HUES48 (cell line): ENCODE measurements at regions not wholly inside any gene's neighbourhood (a gene's known extent, or its start where the extent isn't known, plus 50 kb on each side); places are given as distances from the start of the nearest gene placed in this dataset.

Experiments used
- H3K27ac ChIP-seq: one replicate; pipeline ENCODE4 v1.7.0; 2013; ENCODE audit warnings: low read depth, low read length, inconsistent platforms
- H3K27me3 ChIP-seq: 2 replicates; pipeline ENCODE4 v1.6.1; 2013; ENCODE audit warnings: mild to moderate bottlenecking, low read length; ENCODE audit not compliant: control insufficient read depth, insufficient read depth
- H3K36me3 ChIP-seq: 2 replicates; pipeline ENCODE4 v1.6.1; 2013; ENCODE audit warnings: low read length; ENCODE audit not compliant: control insufficient read depth, insufficient read depth
- H3K4me1 ChIP-seq: 2 replicates; pipeline ENCODE4 v1.6.1; 2013; ENCODE audit warnings: mild to moderate bottlenecking, low read length; ENCODE audit not compliant: control insufficient read depth, insufficient read depth
- H3K4me3 ChIP-seq: 2 replicates; pipeline ENCODE4 v1.5.1; 2013; ENCODE audit warnings: mild to moderate bottlenecking, low read depth, low read length
- H3K9ac ChIP-seq: 2 replicates; pipeline ENCODE4 v1.6.1; 2013; ENCODE audit warnings: mild to moderate bottlenecking, low read depth, low read length, moderate library complexity
- H3K9me3 ChIP-seq: 2 replicates; pipeline ENCODE4 v1.6.1; 2013; ENCODE audit warnings: low read length; ENCODE audit not compliant: control insufficient read depth, insufficient read depth

DNA sequence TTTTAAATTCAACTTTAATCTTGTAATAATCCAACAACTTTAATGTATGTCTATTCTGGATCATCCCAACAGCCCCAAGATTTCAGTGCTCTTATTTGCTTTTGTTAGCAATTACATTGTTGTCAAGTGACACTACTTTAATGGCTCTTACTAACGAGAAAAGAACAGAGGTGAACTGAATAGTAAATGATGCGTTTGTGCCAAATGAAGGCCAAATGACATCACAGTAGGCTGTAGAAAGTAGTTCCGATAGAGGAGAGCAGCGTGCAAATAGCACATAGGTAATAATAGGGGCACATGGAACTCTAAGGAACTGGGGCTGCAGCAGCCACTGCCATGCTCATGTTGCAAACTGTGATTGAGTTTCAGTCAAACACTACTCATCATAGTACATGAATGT, 301.9 kb downstream of the LMX1A start:
- H3K27me3 ChIP-seq, result no peaks in the 10 kb centered on the region

DNA sequence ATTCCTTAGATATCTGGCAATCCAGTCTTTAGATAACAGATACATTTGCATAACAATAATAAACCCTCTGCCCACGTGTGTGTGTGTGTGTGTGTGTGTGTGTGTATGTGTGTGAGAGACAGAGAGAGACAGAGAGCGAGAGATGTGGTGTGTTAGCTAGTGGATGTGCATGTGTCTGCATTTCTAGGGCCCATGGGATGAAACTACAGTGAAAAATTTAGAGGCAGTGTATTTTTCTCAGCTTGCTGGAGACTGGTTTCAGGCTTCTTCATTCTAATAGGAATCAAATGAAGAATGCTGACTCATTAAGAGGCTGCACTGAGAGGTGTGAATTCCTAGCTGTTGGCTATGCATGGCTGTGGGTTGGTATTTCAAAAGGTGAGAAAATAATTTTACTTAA, 303.2 kb downstream of the LMX1A start:
- no peaks in the 10 kb centered on the region for H3K27me3 ChIP-seq
- no peaks in the 10 kb centered on the region for H3K36me3 ChIP-seq
- no peak overlapping the region for H3K4me3 ChIP-seq
- peaks cover 13% of the 10 kb centered on the region for H3K4me1 ChIP-seq
- no peaks in the 10 kb centered on the region for H3K9me3 ChIP-seq
- no peak overlapping the region for H3K9ac ChIP-seq
- H3K27ac ChIP-seq, result peak overlapping the region; percentile 68

More for the DNA sequence above, 301.9 kb downstream of the LMX1A start:
- Histone ChIP-seq H3K36me3 (no peaks in the 10 kb centered on the region), H3K9me3 (no peaks in the 10 kb centered on the region), H3K27ac (no peak overlapping the region), H3K4me3 (no peak overlapping the region), H3K4me1 (peaks cover 13% of the 10 kb centered on the region), H3K9ac (no peak overlapping the region)

DNA sequence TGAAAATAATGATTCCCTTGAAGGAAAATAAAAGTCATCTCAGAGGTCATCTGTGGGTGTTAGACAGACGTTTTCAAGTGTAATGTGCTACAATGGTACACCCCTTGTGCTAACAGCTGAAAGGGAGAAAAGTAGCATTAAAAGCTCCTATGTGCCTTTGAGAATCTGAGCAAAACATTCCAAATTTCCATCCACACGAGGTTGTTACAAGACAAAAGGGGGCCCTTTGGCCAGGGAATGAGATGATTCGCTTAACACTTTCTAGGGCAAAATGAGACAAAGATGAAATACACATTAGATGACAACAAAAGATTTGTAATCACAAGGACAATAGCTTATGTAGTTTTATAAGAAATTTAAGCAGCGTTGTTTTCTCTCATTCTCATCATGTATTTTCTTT, 303.6 kb downstream of the LMX1A start:
- Histone ChIP-seq H3K36me3 (no peaks in the 10 kb centered on the region), H3K27ac (peak overlapping the region; percentile 68), H3K9ac (no peak overlapping the region), H3K4me3 (no peak overlapping the region), H3K4me1 (peaks cover 18% of the 10 kb centered on the region), H3K27me3 (no peaks in the 10 kb centered on the region), H3K9me3 (no peaks in the 10 kb centered on the region)

DNA sequence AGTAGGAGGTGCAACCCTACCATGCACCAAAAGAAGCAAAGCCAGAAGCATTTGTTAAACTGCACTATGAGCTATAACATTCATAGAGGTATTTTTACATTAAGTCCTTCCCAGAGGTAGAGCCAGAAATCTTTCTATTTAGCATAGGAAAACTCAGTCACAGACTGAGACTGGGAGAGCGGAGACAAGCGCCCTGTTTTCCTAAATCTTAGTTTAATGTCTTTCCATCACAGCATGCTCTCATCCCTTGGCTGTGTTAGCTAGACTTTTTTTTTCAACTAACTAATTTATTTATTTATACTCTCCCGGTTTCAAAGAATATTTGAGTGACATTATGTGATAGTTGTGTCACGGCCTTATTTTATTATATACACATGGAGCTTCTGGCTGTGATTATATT, 304.1 kb downstream of the LMX1A start:
- no peaks in the 10 kb centered on the region for H3K27me3 ChIP-seq

DNA sequence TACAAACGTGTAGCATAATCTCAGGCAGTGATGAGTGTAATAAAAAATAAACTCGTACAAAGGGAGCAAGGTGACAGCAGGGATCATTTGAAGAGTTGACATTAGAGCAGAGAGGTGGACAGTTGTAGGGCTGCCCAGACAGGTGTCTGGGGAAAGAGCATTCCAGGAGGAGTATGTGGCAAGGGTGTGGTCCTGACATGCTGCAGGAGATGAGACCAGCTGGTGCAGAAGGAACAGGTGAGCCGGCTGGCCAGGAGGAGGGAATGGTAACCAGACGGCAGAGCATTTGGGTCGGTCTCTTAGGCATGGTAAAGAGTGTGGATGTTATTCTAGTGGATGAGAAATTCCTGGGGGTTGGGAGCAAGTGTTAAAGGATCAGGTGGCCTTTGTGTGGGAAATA, 306.3 kb downstream of the LMX1A start:
- Histone ChIP-seq H3K9me3 (no peaks in the 10 kb centered on the region), H3K27me3 (no peaks in the 10 kb centered on the region), H3K4me1 (peaks cover 25% of the 10 kb centered on the region), H3K9ac (no peak overlapping the region), H3K4me3 (no peak overlapping the region), H3K27ac (no peak overlapping the region), H3K36me3 (no peaks in the 10 kb centered on the region)

More for the DNA sequence above, 304.1 kb downstream of the LMX1A start:
- no peak overlapping the region for H3K9ac ChIP-seq
- no peaks in the 10 kb centered on the region for H3K36me3 ChIP-seq
- H3K9me3 ChIP-seq, result no peaks in the 10 kb centered on the region
- no peak overlapping the region for H3K27ac ChIP-seq
- no peak overlapping the region for H3K4me3 ChIP-seq
- H3K4me1 ChIP-seq, result peaks cover 22% of the 10 kb centered on the region

DNA sequence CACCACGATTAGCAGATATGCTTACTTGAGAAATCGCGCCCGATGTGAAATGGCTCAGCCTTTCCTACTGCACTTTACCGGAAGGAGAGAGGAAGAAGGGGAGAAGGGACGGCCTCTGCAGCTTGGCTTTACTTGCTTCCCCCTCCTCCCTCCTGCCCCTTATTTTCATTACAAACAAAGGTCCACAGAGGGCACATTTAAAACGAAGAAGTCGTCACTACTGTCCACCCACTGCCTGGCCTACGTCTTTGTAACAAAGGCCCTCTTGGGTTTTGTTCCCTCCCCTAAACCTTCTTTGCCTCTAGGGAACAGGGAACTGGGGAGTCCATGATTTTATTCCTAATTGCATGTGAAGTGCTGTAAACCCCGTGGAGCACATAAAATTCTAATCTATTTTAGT, 308.5 kb downstream of the LMX1A start:
- no peaks in the 10 kb centered on the region for H3K27me3 ChIP-seq
- H3K9me3 ChIP-seq, result no peaks in the 10 kb centered on the region
- peaks cover 16% of the 10 kb centered on the region for H3K4me1 ChIP-seq
- no peak overlapping the region for H3K27ac ChIP-seq
- no peaks in the 10 kb centered on the region for H3K36me3 ChIP-seq
- no peak overlapping the region for H3K9ac ChIP-seq
- no peak overlapping the region for H3K4me3 ChIP-seq

DNA sequence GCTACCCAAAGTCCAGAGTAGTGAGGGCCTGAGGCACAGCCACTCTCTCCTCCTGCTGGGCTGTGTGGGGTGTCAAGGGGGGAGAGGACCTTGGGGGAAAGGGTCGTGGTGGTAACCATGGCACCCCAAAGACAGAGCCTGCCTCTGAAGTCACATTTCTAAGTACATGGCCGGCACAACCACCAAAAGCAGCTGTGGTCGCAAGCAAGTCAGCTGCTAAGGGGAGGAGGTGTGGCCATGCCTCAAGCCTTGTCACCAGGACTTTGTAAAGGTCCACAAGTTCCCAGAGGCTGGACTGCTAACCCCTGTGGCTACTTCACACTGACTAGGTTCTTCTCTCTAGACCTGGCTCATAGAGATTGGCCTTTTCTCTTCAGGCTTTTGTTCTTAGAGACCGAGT, 310.6 kb downstream of the LMX1A start:
- Histone ChIP-seq H3K9me3 (no peaks in the 10 kb centered on the region), H3K9ac (no peak overlapping the region), H3K27ac (no peak overlapping the region), H3K4me1 (peaks cover 12% of the 10 kb centered on the region), H3K27me3 (no peaks in the 10 kb centered on the region), H3K36me3 (no peaks in the 10 kb centered on the region), H3K4me3 (no peak overlapping the region)

DNA sequence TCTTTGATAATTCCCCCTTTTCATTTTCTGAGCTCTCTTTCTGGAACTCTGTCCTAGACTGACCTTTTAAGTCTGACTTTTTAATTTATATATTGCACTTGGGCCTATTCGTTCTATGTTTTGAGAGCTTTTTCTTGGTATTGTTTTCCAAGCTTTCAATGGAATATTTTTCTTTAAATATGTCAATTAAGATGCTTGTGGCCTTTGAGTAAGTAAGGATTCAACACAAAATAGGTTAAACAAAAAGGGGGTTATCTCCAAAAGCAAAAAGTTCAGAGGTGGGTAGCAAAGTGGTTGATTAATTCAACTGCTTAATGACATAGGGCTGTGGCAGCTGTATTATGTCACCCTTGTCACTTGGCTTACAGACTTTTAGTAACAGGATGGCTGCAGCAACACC, 315.9 kb downstream of the LMX1A start:
- Histone ChIP-seq H3K9ac (no peak overlapping the region), H3K27me3 (no peaks in the 10 kb centered on the region), H3K27ac (no peak overlapping the region), H3K4me3 (no peak overlapping the region), H3K9me3 (no peaks in the 10 kb centered on the region), H3K4me1 (no peaks in the 10 kb centered on the region), H3K36me3 (no peaks in the 10 kb centered on the region)

DNA sequence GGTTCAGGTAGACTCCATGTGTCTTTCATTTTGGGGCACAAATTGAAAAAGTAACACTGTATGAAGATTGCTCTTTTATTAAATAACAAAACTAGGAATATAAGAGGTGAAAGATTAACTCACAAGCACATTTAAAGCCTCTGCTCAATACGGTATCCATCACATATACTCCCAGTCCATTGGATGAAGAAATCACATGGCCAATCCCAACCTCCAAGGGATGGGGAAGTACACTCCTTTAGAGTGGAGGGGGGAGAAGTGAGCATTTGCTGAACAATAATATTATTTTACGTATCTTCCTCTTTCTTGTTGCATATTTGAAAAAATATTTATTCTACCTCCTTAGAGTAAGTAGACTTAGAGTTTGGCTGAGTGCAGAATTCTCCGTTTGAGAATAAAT, 316.5 kb downstream of the LMX1A start:
- Histone ChIP-seq H3K4me3 (no peak overlapping the region), H3K9ac (no peak overlapping the region), H3K27ac (no peak overlapping the region), H3K9me3 (no peaks in the 10 kb centered on the region), H3K27me3 (no peaks in the 10 kb centered on the region), H3K36me3 (no peaks in the 10 kb centered on the region), H3K4me1 (no peaks in the 10 kb centered on the region)

DNA sequence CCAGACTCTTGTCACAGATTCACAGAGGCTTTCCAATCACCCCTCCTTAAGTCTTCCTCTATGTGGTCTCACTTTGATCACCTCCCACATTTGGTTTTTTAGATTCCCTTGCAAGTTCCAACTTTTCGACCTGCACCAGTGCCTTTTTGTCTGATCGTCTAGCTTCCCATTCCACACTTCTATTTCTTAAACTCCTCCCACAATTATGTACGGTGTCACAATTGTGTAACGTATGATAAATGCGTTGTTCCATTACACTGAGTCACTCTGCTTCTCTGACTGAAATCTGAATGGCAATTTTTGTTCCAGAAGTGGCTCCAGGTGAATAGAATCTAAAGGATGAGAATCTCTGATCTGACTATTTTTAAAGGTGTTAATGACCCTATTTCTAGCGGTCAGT, 320.1 kb downstream of the LMX1A start:
- no peaks in the 10 kb centered on the region for H3K9me3 ChIP-seq
- H3K27ac ChIP-seq, result no peak overlapping the region
- no peaks in the 10 kb centered on the region for H3K4me1 ChIP-seq
- no peaks in the 10 kb centered on the region for H3K27me3 ChIP-seq
- no peak overlapping the region for H3K9ac ChIP-seq
- no peaks in the 10 kb centered on the region for H3K36me3 ChIP-seq
- H3K4me3 ChIP-seq, result no peak overlapping the region

DNA sequence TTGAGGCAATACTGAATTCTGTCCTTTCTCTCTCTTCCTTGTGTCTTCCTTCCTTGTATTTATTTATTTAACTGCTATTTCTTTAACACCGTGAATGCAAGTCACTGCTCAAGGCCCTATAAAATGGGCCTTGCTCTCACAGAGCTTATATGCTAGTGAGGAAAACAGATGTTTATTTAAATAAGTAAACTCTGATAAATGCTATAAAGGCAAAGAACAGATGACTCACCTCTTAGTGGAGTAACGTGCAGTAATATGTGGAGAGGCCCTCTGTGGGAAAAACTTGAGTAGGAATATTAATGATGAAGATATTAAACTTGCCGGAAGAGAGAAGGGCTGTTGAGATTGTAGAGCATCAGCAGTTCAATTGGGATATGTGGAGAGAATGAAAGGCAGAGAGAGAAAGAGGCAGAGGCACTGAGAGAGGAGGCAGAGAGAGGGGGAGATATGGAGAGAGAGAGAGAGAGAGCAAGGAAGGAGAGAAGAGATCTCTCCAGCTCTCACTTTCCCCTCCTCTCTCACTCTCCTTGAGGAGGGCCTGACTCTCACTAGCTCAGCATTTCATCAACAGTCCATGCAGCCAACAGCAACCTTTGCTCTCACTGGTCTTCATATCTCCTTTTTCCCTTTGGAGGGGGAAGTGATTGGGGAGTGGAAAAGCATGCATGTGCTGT, 322.2 kb downstream of the LMX1A start:
- no peak overlapping the region for H3K27ac ChIP-seq
- H3K36me3 ChIP-seq, result no peaks in the 10 kb centered on the region
- no peak overlapping the region for H3K4me3 ChIP-seq
- H3K4me1 ChIP-seq, result no peaks in the 10 kb centered on the region
- H3K9me3 ChIP-seq, result no peaks in the 10 kb centered on the region
- H3K9ac ChIP-seq, result no peak overlapping the region
- H3K27me3 ChIP-seq, result no peaks in the 10 kb centered on the region
